Hepatocyte (in vitro differentiated cells): ENCODE measurements at regions not wholly inside any gene's neighbourhood (a gene's known extent, or its start where the extent isn't known, plus 50 kb on each side); places are given as distances from the start of the nearest gene placed in this dataset.

Source experiments
- EZH2 ChIP-seq: fragments of 200-600 bp; sonication (generic); IDR thresholded peaks from 2 replicates; pipeline ENCODE4 v1.6.1; 2016; ENCODE audit warnings: antibody characterized with exemption, mild to moderate bottlenecking, borderline replicate concordance
- EZH2phosphoT487 ChIP-seq: fragments of 200-600 bp; sonication (generic); IDR thresholded peaks from one replicate; pipeline ENCODE4 v1.6.1; 2018; ENCODE audit warnings: antibody characterized with exemption, mild to moderate bottlenecking, low read depth, moderate library complexity; ENCODE audit not compliant: unreplicated experiment, severe bottlenecking
- TF ChIP-seq, protein P1 (sequence below): fragments of 200-600 bp; sonication (generic); IDR thresholded peaks from 2 replicates; pipeline ENCODE4 v1.5.1; 2016; ENCODE audit warnings: antibody characterized with exemption, mild to moderate bottlenecking; ENCODE audit not compliant: poor library complexity

DNA sequence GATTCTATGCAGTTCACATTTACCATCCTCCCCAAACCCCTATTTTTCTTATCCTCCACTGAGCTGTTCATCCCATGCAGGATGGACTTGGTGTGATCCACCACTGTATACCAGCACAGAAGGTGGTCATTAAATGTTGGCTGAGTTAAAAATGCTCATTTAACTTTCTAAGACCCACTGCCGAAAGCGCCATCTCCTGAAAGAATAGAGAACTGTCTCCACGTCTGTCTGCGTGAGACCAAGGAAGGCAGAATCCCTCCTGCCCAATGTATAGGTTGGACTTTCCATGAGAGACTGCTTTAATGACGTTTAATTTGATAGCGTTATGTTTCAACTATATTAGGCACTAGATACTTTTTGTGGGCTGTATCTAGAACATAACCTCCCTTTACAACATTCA lies 124.3 kb downstream of the GPAM start:
- TF ChIP-seq, protein P1, sequence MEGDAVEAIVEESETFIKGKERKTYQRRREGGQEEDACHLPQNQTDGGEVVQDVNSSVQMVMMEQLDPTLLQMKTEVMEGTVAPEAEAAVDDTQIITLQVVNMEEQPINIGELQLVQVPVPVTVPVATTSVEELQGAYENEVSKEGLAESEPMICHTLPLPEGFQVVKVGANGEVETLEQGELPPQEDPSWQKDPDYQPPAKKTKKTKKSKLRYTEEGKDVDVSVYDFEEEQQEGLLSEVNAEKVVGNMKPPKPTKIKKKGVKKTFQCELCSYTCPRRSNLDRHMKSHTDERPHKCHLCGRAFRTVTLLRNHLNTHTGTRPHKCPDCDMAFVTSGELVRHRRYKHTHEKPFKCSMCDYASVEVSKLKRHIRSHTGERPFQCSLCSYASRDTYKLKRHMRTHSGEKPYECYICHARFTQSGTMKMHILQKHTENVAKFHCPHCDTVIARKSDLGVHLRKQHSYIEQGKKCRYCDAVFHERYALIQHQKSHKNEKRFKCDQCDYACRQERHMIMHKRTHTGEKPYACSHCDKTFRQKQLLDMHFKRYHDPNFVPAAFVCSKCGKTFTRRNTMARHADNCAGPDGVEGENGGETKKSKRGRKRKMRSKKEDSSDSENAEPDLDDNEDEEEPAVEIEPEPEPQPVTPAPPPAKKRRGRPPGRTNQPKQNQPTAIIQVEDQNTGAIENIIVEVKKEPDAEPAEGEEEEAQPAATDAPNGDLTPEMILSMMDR: no peak
- TF ChIP-seq EZH2 (no peak), EZH2phosphoT487 (no peak)
